IMR-90 (cell line): ENCODE measurements at regions not wholly inside any gene's neighbourhood (a gene's known extent, or its start where the extent isn't known, plus 50 kb on each side); places are given as distances from the start of the nearest gene placed in this dataset.

ENCODE experiments used
- ATAC-seq: fragments of 200-7000 bp; cut with Tn5 transposase; 2 replicates; pipeline ENCODE4 v1.9.1; 2020; ENCODE audit warnings: low read depth, mild to moderate bottlenecking, moderate library complexity
- BruUV-seq: library from RNA; stranded (reverse); fragments of 400-500 nt; replicated peaks from 2 replicates; lab custom pipeline; 2021; lab: Mats Ljungman, UMichigan
- CTCF ChIA-PET: fragments of 300-600 bp; formaldehyde crosslinking; extraction: SDS; loops from one replicate; lab custom pipeline; 2021; ENCODE audit warnings: antibody characterized with exemption; lab: Yijun Ruan, JAX
- POLR2A ChIA-PET: fragments of 300-600 bp; sonication (Branson Sonifier 250); formaldehyde crosslinking; loops from one replicate; lab custom pipeline; 2022; ENCODE audit warnings: antibody characterized with exemption; ENCODE audit not compliant: unreplicated experiment; lab: Charles Lee
- DNase-seq: peaks from one replicate; pipeline ENCODE4 v3.0.0; 2013
- H2AFZ ChIP-seq: replicated peaks from 2 replicates; pipeline ENCODE3; 2013; ENCODE audit warnings: low read length, mild to moderate bottlenecking; ENCODE audit not compliant: poor library complexity
- H2AK5ac ChIP-seq: 2 replicates; pipeline ENCODE4 v1.6.1; 2013; ENCODE audit warnings: low read depth, low read length, inconsistent platforms
- H2AK9ac ChIP-seq: replicated peaks from 2 replicates; pipeline ENCODE3; 2013; ENCODE audit warnings: mild to moderate bottlenecking, low read depth, low read length, moderate library complexity; ENCODE audit not compliant: poor library complexity
- H2BK120ac ChIP-seq: 2 replicates; pipeline ENCODE4 v1.6.1; 2013; ENCODE audit warnings: low read depth, low read length, inconsistent platforms
- H2BK15ac ChIP-seq: 3 replicates; pipeline ENCODE4 v1.6.1; 2013; ENCODE audit warnings: low read depth, low read length, inconsistent platforms
- H2BK20ac ChIP-seq: 2 replicates; pipeline ENCODE4 v1.6.1; 2013; ENCODE audit warnings: low read depth, mild to moderate bottlenecking, inconsistent platforms, low read length, moderate library complexity
- H2BK5ac ChIP-seq: 2 replicates; pipeline ENCODE4 v1.6.1; 2013; ENCODE audit warnings: mild to moderate bottlenecking, low read depth, low read length, inconsistent platforms; ENCODE audit not compliant: poor library complexity, severe bottlenecking
- H3K14ac ChIP-seq: replicated peaks from 2 replicates; pipeline ENCODE4 v1.6.1; 2013; ENCODE audit warnings: low read depth, low read length, inconsistent platforms
- H3K18ac ChIP-seq: 2 replicates; pipeline ENCODE4 v1.6.1; 2013; ENCODE audit warnings: low read depth, low read length, control low read depth
- H3K23ac ChIP-seq: 2 replicates; pipeline ENCODE4 v1.6.1; 2013; ENCODE audit warnings: low read depth, low read length, inconsistent platforms
- H3K27ac ChIP-seq: 2 replicates; pipeline ENCODE4 v1.5.1; 2013; ENCODE audit warnings: mild to moderate bottlenecking, control low read depth, low read length; ENCODE audit not compliant: insufficient read depth
- H3K27me3 ChIP-seq: 2 replicates; pipeline ENCODE4 v1.6.1; 2013; ENCODE audit warnings: low read length; ENCODE audit not compliant: control insufficient read depth, insufficient read depth
- H3K36me3 ChIP-seq: 2 replicates; pipeline ENCODE4 v1.6.1; 2013; ENCODE audit warnings: low read length, mixed read lengths; ENCODE audit not compliant: control insufficient read depth, insufficient read depth
- H3K4ac ChIP-seq: 2 replicates; pipeline ENCODE4 v1.6.1; 2013; ENCODE audit warnings: low read depth, low read length, inconsistent platforms
- H3K4me1 ChIP-seq: 2 replicates; pipeline ENCODE4 v1.6.1; 2013; ENCODE audit warnings: low read length, mixed read lengths; ENCODE audit not compliant: control insufficient read depth, insufficient read depth
- H3K4me2 ChIP-seq: 2 replicates; pipeline ENCODE4 v1.6.1; 2013; ENCODE audit warnings: low read depth, mild to moderate bottlenecking, control low read depth, low read length, moderate library complexity
- H3K4me3 ChIP-seq: 2 replicates; pipeline ENCODE4 v1.5.1; 2013; ENCODE audit warnings: low read depth, mild to moderate bottlenecking, control low read depth, low read length, moderate library complexity; ENCODE audit not compliant: insufficient read depth
- H3K56ac ChIP-seq: 2 replicates; pipeline ENCODE4 v1.6.1; 2013; ENCODE audit warnings: low read length, inconsistent platforms; ENCODE audit not compliant: insufficient read depth; ENCODE audit errors: extremely low read depth
- H3K79me1 ChIP-seq, 2 experiments: 2 replicates each; pipeline ENCODE4 v1.6.1; 2013; ENCODE audit warnings: low read length in 2 of 2, inconsistent platforms in 1 of 2, low read depth in 1 of 2
- H3K9ac ChIP-seq: 2 replicates; pipeline ENCODE4 v1.6.1; 2013; ENCODE audit warnings: low read depth, low read length, control low read depth
- H3K9me1 ChIP-seq: 2 replicates; pipeline ENCODE4 v1.6.1; 2013; ENCODE audit warnings: low read length, inconsistent platforms; ENCODE audit not compliant: insufficient read depth
- H3K9me3 ChIP-seq: 2 replicates; pipeline ENCODE4 v1.6.1; 2013; ENCODE audit warnings: low read length; ENCODE audit not compliant: control insufficient read depth, insufficient read depth
- H4K20me1 ChIP-seq: 2 replicates; pipeline ENCODE4 v1.6.1; 2013; ENCODE audit warnings: low read length, inconsistent platforms; ENCODE audit not compliant: insufficient read depth
- H4K5ac ChIP-seq: 2 replicates; pipeline ENCODE4 v1.6.1; 2013; ENCODE audit warnings: mild to moderate bottlenecking, low read depth, low read length, control low read depth
- H4K8ac ChIP-seq, 2 experiments: 2 replicates each; pipeline ENCODE4 v1.6.1; 2013; ENCODE audit warnings: low read depth in 2 of 2, low read length in 2 of 2, control low read depth in 1 of 2, inconsistent platforms in 1 of 2
- H4K91ac ChIP-seq: 2 replicates; pipeline ENCODE4 v1.6.1; 2013; ENCODE audit warnings: low read depth, low read length, inconsistent platforms; ENCODE audit not compliant: insufficient read depth
- BHLHE40 ChIP-seq: fragments of 150-350 bp; IDR thresholded peaks from 2 replicates; pipeline ENCODE4 v1.6.1; 2016; ENCODE audit warnings: mild to moderate bottlenecking, low read depth, low read length
- MAZ ChIP-seq: IDR thresholded peaks from 2 replicates; pipeline ENCODE4 v1.6.1; 2012; ENCODE audit warnings: low read depth, mild to moderate bottlenecking, low read length, improper control_type of control experiment, moderate library complexity, borderline replicate concordance
- POLR2A ChIP-seq: IDR thresholded peaks from 2 replicates; pipeline ENCODE4 v1.6.1; 2012; ENCODE audit warnings: mild to moderate bottlenecking, low read depth, low read length
- RAD21 ChIP-seq: IDR thresholded peaks from 2 replicates; pipeline ENCODE4 v1.6.1; 2012; ENCODE audit warnings: low read length, improper control_type of control experiment
- RCOR1 ChIP-seq: IDR thresholded peaks from 2 replicates; pipeline ENCODE4 v1.6.1; 2012; ENCODE audit warnings: mild to moderate bottlenecking, low read length, improper control_type of control experiment; ENCODE audit not compliant: insufficient replicate concordance
- SMC3 ChIP-seq: fragments of 150-350 bp; IDR thresholded peaks from 2 replicates; pipeline ENCODE4 v1.6.1; 2016; ENCODE audit warnings: low read depth, mild to moderate bottlenecking, antibody characterized with exemption, low read length, moderate library complexity
- WGBS, 2 experiments: methylation state at CpG; one replicate each; pipeline versions ENCODE4 v1.1.5 to v1.1.7; 2013; ENCODE audit warnings: missing lambda C conversion rate in 2 of 2; ENCODE audit not compliant: insufficient read length in 1 of 2; ENCODE audit errors: extremely low coverage in 2 of 2; 5-methylcytosine and 5-hydroxymethylcytosine counted together
- dilution Hi-C: fragments of 300-500 bp; cut with HindIII; formaldehyde crosslinking; loops from one replicate; pipeline ENCODE4 v1.14.3; 2018; ENCODE audit warnings: low sequenced_read_pairs; ENCODE audit not compliant: unreplicated experiment
- in situ Hi-C: fragments of 300-500 bp; cut with MboI; formaldehyde crosslinking; loops from 3 replicates; pipeline ENCODE4 v1.14.3; 2019; ENCODE audit warnings: low sequenced_read_pairs, inconsistent platforms, mixed read lengths
- intact Hi-C: fragments of 100-400 bp; cut with micrococcal nuclease; formaldehyde crosslinking; loops from 2 replicates; pipeline ENCODE4 v1.10.0; 2022
- TF ChIP-seq, protein P1 (sequence below): fragments of 150-350 bp; IDR thresholded peaks from 2 replicates; pipeline ENCODE4 v1.6.1; 2016; ENCODE audit warnings: low read depth, mild to moderate bottlenecking, low read length, moderate library complexity, borderline replicate concordance

DNA sequence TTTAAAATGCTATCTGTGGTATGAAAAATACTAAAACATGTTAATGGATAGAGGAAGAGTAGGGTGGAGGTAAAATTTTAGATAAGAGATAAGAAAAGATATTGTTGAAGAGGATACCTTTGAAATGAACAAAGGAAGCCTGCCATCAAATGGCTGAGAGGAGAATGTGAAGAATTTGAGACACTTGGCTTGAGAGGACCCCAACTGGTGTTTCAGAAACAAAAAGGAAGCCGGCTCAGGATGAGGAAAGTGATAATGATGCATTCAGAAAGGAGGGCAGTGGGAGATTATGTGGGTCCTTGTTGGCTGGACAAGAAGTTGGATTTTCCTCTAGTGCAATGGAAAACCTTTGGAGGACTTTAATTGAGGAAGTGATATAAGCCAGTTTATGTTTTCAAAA is 264.4 kb downstream of the DUSP6 start:
- Histone ChIP-seq H2BK15ac (no peak overlapping the region), H4K5ac (no peak overlapping the region), H2AK9ac (no peak overlapping the region), H2BK120ac (no peak overlapping the region), H4K8ac (no peak overlapping the region), H3K27ac (no peak overlapping the region), H4K91ac (no peak overlapping the region), H2BK20ac (no peak overlapping the region), H3K4ac (no peak overlapping the region), H4K20me1 (no peaks in the 10 kb centered on the region), H3K9me1 (no peaks in the 10 kb centered on the region), H3K9me3 (peaks cover 9% of the 10 kb centered on the region), H2AK5ac (no peak overlapping the region), H3K79me1 (no peaks in the 10 kb centered on the region), H3K14ac (no peak overlapping the region), H3K4me2 (no peak overlapping the region), H3K27me3 (no peaks in the 10 kb centered on the region), H3K36me3 (no peaks in the 10 kb centered on the region), H3K4me3 (no peak overlapping the region), H3K4me1 (no peaks in the 10 kb centered on the region), H2AFZ (no peak overlapping the region), H2BK5ac (no peak overlapping the region), H3K23ac (no peak overlapping the region), H3K9ac (no peak overlapping the region), H3K56ac (no peak overlapping the region), H3K18ac (no peak overlapping the region)
- DNase-seq (no peak), ATAC-seq (no peak)
- in situ Hi-C loops (no loop called here), intact Hi-C loops (no loop called here), dilution Hi-C loops (no loop called here)
- 50% methylated on average over 1 of the region's 1 CpG; no CpG with 5 or more reads in 1 of the 2 experiments for WGBS, 2 experiments
- TF ChIP-seq SMC3 (no peak), BHLHE40 (no peak), RCOR1 (no peak), POLR2A (no peak), MAZ (no peak), RAD21 (no peak)
- TF ChIP-seq, protein P1, sequence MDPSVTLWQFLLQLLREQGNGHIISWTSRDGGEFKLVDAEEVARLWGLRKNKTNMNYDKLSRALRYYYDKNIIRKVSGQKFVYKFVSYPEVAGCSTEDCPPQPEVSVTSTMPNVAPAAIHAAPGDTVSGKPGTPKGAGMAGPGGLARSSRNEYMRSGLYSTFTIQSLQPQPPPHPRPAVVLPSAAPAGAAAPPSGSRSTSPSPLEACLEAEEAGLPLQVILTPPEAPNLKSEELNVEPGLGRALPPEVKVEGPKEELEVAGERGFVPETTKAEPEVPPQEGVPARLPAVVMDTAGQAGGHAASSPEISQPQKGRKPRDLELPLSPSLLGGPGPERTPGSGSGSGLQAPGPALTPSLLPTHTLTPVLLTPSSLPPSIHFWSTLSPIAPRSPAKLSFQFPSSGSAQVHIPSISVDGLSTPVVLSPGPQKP, result no peak
- ChIA-PET POLR2A (no interaction called here), CTCF (no interaction called here)
- BruUV-seq, result no TSS peak
